Cardiac fibroblast (primary cell): ENCODE measurements at regions not wholly inside any gene's neighbourhood (a gene's known extent, or its start where the extent isn't known, plus 50 kb on each side); places are given as distances from the start of the nearest gene placed in this dataset.

Experiments
- DNase-seq, 2 donors: peaks; one replicate each; pipeline versions ENCODE4 v3.0.0 to v3.0.0-alpha.2; 2010; ENCODE audit warnings: low read depth in 2 of 2
- H3K4me3 ChIP-seq, 2 donors: replicated peaks in 1 of 2; 1 replicate in 1 of 2; 2 replicates in 1 of 2; pipeline ENCODE4 v1.5.1; 2011; ENCODE audit warnings: low read depth in 2 of 2, low read length in 2 of 2, mild to moderate bottlenecking in 2 of 2, moderate library complexity in 1 of 2
- TF ChIP-seq, protein P1 (sequence below): IDR thresholded peaks from one replicate; pipeline ENCODE4 v1.5.1; 2011; ENCODE audit warnings: low read depth, mild to moderate bottlenecking, low read length, inconsistent platforms

DNA sequence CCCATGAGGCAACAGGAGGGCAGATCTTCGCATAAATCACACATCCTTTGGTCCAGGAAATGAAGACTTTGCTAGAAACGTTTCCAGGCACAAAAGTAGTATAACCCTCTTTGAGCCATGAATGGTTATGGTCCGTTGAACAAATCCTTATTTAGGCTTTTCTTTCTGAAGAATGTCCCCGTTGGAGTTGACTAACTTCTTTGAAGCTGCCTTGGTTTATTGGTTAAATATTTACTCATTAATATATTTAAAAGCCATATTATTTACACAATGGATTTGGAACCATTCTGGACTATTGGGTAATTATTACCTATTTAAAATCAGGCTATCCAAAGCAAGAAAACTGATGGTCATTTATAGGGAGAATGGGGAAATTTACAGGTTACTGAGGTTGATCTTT is 347.6 kb upstream of the SLC30A5 start:
- no peak for DNase-seq
- H3K4me3 ChIP-seq = no peak overlapping the region
- TF ChIP-seq, protein P1, sequence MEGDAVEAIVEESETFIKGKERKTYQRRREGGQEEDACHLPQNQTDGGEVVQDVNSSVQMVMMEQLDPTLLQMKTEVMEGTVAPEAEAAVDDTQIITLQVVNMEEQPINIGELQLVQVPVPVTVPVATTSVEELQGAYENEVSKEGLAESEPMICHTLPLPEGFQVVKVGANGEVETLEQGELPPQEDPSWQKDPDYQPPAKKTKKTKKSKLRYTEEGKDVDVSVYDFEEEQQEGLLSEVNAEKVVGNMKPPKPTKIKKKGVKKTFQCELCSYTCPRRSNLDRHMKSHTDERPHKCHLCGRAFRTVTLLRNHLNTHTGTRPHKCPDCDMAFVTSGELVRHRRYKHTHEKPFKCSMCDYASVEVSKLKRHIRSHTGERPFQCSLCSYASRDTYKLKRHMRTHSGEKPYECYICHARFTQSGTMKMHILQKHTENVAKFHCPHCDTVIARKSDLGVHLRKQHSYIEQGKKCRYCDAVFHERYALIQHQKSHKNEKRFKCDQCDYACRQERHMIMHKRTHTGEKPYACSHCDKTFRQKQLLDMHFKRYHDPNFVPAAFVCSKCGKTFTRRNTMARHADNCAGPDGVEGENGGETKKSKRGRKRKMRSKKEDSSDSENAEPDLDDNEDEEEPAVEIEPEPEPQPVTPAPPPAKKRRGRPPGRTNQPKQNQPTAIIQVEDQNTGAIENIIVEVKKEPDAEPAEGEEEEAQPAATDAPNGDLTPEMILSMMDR = no peak

DNA sequence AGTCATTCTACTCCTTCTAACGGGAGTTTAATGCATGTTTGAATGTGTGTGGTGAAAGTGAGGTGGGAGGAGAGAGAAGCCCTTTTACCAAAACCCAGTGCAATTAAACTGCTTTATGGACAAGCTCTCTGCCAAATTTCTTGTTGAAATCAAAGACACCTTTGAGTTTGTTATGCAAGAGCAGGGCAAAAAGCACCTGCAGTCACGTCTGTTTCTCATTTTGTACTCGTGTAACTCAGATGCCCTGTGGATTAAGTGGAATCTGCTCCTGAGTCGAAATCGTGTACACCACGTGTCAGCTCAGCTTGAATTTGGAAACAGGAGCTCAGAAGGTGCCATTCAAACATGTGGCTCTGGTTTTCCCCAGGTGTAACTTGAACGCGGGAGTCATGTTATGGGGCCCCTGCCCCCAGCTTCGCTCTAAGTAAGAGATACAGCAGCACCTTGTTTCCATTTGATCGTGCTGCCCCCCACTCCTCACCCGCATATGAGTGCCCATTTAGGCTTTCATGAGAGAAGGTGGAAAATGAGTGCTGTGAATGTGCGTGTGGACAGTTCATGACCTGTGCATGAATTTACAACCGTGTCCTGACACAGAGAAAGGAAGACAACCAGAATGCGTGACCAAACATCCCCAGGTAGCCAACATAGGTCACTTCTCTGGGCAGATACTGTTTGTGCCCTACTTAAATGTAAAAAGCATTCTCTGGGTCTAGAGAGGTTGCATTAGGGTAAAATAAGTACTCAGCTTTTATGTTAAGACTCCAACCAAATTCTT is 347.0 kb upstream of the SLC30A5 start:
- DNase-seq = no peak
- no peak overlapping the region for H3K4me3 ChIP-seq
- TF ChIP-seq, protein P1 = no peak

GRCh38 chr5:68747521-68747920 is 346.3 kb upstream of the SLC30A5 start:
- no peak overlapping the region for H3K4me3 ChIP-seq
- TF ChIP-seq, protein P1 = no peak
- no peak for DNase-seq

DNA sequence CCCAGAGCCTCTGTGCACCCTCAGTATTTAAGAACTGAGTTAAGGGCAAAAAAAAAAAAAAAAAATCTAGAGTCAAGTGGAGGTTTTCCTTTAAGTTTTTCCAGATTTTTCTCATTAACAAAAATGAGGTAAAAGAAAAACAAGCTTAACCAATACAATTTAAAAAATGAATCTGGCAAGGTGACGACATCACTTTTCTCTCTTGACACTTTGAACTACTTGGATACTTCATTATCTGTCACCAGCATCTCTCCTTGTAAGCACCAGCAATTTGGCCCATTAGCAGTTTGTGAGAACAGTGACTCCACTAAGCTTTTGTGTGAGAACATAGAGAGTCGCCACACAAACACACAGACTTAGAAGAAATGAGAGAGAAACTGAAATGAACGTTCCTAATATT is 345.7 kb upstream of the SLC30A5 start:
- no peak for DNase-seq
- no peak overlapping the region for H3K4me3 ChIP-seq
- TF ChIP-seq, protein P1 = no peak

GRCh38 chr5:68749077-68749476 is 344.7 kb upstream of the SLC30A5 start:
- no peak overlapping the region for H3K4me3 ChIP-seq
- no peak for DNase-seq
- TF ChIP-seq, protein P1 = no peak

DNA sequence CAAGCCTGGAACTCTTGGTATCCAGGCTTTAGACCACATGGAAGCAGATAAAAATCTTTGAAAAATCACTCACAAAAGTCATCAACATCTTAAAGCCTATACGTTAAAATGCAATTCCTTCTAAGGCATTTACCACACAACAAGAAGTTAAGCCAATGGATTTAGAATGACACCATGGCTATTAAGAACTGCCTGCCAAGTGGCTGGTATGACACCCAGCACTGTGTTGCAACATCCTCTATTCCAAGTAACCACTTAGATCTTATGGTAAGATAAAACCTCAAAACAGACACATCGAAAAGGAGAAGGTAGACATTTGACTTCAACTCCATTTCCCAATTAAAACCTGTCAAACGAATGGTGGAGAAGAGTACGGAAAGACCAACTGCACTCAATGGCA is 344.2 kb upstream of the SLC30A5 start:
- no peak overlapping the region for H3K4me3 ChIP-seq
- no peak for DNase-seq
- TF ChIP-seq, protein P1 = no peak

- H3K4me3 ChIP-seq = no peak overlapping the region
- DNase-seq = no peak
- TF ChIP-seq, protein P1 = no peak
These were observed 342.2 kb upstream of the SLC30A5 start for GRCh38 chr5:68751661-68752060.
